ENCODE measurements at regions not wholly inside any gene's neighbourhood (a gene's known extent, or its start where the extent isn't known, plus 50 kb on each side); places are given as distances from the start of the nearest gene placed in this dataset.
"Not testable (repeated sequence)": the region's sequence is repeated elsewhere in the genome, so short reads cannot be mapped to it uniquely, and the experiment has no call there.

DNA sequence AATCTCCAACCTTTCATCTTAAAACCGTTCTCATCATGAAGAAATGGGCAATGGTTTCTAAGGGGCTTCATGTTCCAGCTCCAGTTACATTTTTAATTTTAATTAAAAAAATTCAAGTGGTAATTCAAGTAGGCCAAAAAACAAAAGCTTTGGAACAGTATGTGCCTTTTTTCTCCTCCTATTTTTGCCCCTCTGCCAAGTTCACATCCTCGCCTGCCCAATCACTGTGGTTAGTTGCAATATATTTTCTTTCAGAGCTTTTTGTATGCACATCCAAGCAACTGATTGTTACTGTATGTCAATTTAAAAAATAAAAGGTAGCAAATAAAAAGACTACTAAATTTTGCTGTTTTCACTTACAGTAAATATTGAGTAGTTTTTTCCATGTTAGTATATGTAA lies 99.8 kb upstream of the B3GAT2 start:
- no peak for DNase-seq

DNA sequence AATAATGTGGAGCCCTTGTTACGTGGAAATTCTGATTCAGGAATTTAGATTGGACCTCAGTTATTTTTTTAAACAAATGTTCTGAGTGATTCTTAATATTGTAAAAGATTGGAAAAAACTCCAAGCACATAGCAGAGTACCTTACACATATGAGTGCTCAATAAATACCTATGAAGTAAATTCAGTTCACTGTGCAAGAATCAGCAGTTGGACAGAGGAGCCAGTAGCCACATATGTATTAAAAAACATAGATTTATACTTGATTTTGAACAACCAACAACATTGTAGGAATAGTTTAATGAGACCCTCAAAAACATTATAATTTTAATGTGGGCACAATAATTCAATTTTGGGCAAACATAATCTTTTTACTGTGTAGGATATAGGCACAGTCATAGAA lies 109.3 kb upstream of the B3GAT2 start:
- no peak for DNase-seq

DNA sequence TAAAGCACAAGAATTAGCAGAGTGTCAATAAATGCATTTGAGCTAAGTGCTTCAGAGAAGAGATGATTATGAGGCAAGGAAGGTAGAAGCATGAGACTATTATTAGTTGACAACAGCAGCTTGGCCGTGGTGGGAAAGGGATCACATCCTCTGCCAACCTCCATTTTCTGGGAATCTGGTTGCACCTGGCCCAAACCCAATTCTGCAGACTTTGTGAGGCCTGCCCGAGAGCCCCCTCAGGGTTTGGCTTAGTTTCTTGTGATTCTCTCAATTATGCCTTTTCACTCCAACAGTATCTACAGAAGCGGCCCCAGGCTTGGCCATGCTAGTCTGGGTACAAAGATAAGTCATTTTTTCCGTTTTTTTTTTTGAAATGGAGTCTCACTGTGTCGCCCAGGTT lies 111.0 kb upstream of the B3GAT2 start:
- no peak for DNase-seq

DNA sequence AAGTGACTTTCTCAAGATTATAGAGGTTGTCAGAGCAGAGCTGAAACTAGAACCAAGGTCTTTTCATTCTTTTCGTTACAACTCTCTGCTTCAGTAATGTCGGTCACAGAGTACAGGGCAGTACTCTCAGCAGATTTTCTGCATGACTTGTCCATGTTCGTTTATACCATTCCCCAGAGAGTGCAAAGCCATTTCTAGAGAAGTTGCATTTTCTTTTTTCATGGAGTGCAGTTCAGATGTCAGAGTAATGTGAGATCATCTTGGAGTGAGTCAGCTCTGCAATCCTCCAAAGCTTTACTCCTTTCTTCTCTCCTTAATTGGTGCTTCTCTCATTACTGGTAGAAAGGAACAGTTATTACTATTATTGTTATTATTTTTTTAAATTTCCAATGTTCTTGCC lies 115.6 kb upstream of the B3GAT2 start:
- DNase-seq, result no peak

DNA sequence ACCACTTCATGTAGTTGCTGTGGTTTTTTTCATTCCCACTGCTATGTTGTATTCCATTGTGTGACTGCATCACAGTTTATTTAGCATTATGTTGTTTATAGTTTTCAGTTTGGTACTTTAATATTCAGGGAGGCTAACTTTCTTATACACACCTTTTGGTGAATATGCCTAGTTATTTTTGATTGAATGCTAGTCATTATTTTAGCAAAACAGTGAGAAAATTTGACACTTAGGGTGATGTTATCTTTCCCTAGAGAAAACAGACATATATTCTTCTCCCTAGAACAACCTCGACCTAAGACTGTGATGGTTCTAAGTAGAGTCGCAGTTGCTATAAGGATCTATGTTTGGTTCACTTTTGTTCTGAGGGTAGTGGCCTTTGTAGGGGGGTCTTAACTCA lies 120.8 kb upstream of the B3GAT2 start:
- DNase-seq, result no peak

DNA sequence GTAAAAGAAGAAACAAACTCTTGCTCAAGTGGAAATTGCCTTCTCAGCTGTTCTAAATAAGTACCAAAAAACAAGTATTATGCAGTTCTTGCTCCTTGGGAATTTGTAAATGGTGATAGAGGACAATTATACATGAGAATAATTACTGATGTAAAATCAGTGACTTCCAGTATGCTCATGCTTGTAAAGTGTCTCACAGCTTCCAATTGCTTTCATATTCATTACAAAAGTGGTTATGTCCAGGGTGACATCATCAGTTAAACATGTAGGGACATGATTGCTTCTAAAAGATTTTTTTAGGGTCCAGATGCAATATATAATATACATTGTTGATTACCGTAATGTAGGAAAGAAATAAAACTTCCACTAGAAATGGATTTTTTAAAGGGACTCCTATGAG lies 122.8 kb upstream of the B3GAT2 start:
- no peak for DNase-seq

DNA sequence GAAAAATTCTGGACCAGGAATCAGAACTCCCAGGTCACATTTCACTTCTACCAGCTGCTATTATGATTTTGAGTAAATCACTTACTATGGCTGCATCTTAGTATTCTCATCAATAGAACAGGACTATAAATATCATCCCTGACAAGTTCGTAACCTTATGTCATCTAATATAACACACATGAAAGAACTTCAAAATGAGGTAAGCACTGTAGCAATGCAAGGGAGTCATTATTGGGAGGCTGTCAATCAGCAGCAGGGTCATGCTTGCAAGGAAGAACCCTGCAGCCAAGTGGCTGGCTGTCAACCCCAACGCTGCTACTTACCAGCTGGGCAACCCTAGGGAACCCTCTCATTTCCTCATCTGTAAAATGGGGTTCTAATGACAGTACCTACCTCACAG lies 123.3 kb upstream of the B3GAT2 start:
- no peak for DNase-seq

DNA sequence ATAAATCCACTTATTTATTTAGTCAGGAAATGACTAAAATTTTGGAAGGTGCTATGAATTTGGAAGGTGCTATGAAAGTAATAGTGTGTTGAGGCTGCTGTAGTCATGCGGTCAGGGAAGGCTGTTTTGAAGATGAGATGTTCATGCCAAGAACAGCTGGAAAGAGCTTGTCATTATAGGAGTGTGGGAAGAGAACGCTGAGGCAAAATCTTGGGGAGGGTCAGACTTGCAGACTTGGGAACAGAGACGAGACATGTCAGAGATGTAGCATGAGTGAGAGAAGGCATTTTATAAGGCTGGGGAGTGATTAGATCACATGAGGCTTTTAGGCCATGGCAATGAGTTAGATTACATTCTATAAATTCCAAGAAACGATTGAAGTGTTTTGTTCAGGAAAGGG lies 124.0 kb upstream of the B3GAT2 start:
- DNase-seq, result no peak

DNA sequence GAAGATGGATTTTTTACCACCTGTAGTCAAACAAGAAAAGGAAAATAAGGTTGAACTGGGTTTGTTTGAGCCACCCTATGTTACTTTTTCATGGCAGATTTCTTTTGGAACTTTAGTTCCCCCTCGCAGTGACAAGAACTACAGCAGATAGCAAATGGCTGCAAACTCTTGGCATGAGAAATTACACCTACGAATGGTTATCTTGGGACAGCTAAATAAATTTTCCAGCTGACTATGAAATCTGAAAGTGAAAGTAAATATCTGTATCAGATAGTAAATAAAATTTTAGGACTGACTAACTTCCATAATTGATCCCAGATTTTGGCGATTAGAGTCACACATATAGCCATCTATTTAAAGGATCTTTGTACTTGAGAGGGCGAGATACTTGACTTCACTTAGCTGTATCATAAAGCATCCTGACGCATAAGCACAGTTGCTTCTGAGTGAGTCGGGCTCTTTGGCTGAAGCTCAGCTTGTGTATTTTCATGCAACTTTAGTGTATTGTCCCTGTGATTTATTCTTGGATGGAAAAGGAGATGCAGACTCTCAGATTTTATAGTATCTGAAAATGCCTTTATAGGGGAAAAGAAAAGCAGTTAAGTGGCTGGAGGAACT lies 125.3 kb upstream of the B3GAT2 start:
- DNase-seq, result no peak

DNA sequence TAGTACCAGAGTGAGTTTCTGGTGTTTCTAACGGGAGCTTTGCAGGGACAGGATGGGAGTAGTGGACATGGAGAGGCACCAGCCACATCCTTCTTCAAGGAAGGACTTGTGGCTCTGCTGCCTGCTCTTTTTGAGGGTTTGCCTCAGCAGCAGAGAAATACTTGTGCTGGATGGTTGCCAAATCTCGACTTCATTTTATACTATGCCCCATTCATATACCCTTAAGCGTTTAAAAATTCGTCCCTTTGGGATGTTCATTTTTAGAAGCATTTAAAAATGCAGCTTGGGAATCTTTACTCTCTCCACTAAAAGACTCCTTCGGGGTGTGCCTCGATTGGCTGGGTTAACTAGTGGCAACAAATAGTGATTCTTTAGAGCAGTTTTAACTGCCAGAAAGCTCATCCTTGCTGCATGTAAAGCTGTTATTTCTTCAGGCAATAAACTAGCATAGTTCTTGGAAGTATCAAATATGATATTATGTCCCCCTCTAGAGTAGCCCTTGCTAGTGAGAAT lies 126.5 kb upstream of the B3GAT2 start:
- DNase-seq, result no peak

DNA sequence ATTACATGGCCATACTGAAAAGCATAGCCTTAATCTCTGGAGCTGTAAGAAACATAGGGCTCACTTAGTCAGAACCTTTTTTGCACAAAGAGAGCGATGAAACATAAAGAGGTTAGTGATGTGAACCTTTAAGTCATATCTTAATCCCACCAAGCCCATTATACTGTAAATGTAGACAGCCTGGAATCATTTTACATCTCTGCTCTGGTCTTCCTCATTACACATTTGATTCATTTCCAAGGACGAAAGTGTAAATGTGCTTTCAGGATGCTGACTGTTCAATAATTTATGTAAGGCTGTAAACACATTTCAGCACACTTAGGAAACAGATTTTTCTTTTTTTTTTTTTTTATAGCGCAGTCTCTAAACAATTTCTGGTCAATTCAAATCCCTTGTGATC lies 131.3 kb upstream of the B3GAT2 start:
- DNase-seq, result no peak

DNA sequence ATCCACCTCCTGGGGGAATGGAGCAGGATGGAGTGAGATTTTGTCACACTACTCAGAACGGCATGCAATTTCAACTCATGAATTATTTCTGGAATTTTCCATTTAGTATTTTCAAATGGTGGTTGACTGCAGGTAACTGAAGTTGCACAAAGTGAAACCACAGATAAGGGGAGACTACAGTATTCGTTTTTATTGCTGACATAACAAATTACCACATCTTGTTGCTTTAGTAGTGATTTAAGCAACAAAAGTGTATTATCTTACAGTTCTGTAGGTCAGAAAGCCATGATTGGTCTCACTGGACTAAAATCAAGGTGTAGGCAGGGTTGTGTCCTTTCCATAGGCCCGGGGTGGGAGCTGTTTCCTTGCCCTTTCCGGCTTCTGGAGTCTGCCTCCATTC lies 133.4 kb upstream of the B3GAT2 start:
- no peak for DNase-seq

DNA sequence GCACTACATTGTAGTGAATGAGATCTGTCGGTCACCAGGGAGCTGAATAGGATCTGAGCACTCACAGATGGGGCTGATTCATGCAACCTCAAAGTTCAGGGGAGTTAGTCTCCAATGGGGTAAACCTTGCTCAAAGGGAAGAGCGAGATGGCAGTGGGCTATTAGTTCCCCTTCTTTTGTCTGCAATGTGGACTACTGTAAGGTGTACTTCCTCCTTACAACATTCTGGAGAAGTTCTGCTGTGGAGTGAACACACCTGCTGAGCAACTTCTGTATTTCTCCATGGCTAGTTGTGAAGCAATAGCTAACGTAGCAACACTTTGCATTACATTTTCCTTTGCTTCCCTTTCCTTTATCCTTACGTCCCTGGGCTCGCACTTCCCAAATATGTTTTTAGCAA lies 134.3 kb upstream of the B3GAT2 start:
- DNase-seq, result no peak

DNA sequence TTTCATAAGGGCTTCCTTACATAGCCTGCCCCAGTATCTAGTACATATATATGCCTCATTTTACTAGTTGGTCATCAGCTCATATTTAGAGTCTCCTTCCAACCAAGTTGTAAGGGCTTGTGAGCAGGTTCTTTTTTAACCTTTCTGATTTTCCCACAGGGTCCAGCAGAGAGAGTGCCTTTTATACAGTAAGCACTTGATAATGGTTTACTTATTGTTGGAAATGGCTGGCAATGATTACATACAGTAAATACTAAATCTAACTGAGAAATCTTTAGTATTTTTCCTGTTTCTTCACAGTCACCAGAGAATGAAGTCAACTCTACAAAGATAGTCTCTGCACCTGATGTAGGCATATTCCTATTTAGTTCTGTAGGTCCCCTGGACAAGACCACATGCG lies 135.1 kb upstream of the B3GAT2 start:
- DNase-seq, result no peak

DNA sequence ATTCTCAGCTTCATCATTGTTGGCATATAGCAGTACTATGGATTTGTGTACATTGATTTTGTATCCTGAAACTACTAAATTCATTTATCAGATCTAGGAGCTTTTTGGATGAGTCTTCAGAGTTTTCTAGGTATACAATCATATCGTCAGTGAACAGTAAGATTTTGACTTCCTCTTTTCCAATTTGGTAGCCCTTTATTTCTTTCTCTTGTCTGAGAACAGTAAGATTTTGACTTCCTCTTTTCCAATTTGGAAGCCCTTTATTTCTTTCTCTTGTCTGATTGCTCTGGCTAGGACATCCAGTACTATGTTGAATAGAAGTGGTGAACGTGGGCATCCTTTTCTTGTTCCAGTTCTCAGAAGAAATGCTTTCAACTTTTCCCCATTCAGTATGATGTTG lies 140.4 kb upstream of the B3GAT2 start:
- DNase-seq, result not testable (repeated sequence)

DNA sequence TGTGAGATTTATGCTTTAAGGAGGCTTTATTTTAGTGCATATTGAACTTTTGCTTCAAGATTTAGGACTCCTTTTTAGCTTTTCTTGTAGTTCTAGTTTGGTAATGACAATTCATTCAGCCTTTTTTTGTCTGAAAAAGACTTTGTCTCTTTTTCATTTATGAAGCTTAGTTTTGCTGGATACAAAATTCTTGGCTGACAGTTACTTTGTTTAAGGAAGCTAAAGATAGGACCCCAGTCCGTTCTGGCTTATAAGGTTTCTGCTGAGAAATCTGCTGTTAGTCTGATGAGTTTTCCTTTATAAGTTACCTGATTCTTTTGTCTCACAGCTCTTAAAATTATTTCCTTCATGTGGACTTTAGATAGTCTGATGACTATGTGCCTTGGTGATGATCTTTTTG lies 142.8 kb upstream of the B3GAT2 start:
- no peak for DNase-seq

DNA sequence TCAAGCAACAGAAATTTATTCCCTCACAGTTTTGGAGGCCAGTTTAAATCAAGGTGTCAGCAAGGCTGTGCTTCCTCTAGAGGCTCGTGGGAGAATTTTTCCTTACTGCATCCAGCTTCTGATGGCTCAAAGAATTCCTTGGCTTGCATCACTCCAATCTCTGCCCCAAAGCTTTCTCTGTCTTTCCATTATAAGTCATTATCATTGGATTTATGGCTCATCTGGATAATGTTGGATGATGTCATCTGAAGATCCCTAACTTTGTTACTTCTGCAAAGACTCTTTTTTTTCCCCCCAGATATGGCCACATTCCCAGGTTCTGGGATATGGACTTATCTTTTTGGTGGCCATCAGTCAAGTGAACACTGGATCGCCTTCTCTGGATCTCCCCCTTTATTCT lies 146.3 kb upstream of the B3GAT2 start:
- DNase-seq, result no peak

DNA sequence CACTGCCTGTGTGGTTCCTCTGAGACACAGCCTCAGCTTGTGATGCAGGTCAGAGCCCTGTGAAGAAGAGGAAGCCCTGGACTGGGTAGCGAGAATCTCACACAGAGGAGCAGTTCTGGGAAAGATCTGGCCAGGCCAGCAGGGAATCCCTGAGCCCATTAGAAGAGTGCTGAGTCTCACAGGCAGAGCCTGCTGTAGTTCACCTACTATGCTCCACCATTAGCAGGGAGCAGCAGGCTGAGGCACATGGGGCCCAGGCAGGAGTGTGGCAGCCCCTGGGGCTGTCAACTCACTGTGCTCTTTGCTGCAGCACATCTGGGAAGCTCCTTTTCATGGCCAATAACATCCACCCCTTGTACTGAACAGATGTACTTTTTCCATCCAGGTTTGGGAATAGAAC lies 146.8 kb upstream of the B3GAT2 start:
- no peak for DNase-seq

DNA sequence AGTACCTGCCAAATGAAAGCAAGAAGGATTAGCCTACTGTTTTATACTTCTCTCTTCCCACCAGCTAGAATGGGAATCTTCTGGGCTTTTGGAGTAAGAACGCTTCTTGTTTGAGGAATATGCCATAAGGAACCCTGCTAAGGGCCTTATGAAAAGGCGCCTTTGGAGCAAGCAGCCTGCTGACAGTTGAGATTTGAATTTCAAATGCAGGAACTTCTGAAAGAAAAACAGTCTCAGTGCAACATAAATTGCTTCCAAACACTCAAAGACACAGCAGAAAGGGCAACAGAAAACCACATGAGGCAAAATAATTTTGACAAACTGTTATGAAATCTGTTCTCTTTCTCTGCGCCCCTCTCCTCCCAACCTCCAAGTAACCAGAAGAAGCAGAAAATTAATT lies 149.4 kb upstream of the B3GAT2 start:
- no peak for DNase-seq

DNA sequence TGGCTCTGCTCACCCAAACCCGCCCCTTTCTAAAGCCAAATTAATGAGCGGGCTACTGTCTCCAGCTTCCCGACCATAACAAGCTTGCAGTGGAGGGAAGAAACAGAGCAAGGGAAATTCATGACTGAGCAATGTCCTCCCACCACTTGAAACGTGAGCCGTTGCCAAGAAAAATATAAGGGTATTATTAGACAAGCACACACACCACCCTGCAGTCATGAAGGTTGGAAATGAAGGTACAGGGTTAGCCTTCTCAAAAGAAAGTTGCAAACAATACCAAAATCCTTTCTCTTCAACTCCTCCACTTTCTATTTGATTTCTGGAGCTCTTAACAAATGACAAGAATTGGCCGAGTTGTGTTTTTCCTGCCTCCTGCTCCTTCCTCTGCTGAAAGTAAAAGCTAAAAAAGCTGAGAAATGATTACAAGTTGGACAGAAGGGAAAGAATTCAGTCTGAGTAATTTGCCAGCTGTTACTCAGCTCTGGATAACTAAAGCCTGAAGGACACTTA lies 151.1 kb upstream of the B3GAT2 start:
- no peak for DNase-seq

DNA sequence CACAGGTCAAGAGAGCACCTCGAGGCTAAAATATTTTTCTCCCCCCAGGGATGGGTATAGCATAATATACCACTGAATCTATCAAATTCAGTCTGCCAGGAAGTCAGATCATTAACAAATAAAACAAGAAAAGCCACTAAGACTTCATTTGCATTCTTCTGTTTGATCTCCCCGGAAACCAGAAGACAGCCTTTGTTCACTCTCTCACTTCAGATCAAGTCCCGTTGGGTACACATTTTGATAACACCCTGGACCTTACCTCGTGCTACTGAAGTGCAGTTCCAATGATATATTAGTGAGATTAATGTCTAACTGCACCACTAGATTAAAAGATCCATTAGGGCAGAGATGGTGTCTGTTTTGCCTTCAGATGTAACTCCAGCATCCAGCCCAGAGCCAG lies 157.7 kb upstream of the B3GAT2 start:
- DNase-seq, result no peak

DNA sequence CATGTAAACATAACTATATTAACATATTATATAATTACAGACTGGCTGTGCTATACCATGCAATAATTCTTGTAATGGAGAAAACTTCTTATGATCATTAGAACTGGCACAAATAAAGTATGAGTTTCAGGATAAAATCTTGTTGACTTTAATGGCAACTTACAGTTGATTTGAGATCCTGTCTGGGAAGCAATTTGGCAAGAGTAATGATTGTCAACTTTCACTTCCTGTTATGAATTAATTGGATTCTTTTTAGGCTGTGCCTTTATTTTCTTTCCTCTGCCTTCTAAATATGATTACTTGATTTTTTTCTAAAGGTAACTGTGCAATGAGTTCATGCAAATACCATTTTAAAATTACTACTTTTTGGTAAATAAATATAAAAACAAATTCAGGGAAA lies 158.1 kb upstream of the B3GAT2 start:
- DNase-seq, result no peak

DNA sequence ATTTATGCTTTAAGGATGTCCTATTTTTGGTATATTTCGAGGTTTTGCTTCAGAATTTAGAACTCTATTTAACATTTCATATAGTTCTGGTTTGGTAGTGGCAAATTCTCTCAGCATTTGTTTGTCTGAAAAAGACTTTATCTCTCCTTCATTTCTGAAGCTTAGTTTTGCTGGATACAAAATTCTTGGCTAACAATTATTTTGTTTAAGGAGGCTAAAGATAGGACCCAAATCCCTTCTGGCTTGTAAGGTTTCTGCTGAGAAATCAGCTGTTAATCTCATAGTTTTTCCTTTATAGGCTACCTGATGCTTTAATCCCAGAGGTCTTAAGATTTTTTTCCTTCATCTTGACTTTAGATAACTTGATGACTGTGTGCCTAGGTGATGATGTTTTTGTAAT lies 162.7 kb upstream of the B3GAT2 start:
- no peak for DNase-seq

DNA sequence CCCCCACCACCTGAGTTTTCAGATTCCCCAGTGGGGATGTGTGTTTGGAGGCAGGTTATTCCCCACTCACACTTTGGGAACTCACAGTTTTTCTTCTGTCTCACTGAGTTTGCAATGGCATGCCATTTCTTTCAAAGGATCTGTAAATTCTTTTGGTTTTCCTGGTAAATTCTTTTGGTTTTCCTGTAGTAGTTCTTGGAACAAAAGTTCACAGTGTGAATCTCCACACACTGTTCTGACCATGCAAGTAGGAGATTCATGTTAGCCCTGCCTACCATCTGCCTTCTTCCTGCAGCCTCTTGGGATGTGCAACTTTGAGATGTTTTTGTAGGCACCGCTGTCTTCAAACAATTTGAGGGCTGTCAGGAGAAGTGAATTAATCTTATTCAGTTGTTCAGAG lies 165.6 kb upstream of the OGFRL1 start:
- no peak for DNase-seq

DNA sequence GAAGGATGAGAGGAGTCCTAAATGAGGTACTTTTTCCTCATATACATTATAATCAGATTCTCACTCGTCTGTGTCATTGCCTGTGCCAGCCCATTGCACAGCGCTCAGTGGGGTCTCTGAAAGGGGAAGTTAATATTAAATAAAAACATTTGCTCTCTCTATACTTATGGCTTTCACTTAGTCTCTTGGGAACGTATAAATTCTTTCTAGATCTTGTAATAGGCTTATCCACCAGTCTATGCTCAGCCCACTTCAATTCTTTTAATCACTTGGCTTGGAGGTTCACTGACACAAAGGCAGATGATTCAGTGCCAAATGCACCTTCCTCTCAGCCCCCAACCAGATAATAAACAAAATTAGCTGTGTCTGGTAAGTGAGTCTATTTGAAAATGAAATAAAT lies 164.3 kb upstream of the OGFRL1 start:
- no peak for DNase-seq

DNA sequence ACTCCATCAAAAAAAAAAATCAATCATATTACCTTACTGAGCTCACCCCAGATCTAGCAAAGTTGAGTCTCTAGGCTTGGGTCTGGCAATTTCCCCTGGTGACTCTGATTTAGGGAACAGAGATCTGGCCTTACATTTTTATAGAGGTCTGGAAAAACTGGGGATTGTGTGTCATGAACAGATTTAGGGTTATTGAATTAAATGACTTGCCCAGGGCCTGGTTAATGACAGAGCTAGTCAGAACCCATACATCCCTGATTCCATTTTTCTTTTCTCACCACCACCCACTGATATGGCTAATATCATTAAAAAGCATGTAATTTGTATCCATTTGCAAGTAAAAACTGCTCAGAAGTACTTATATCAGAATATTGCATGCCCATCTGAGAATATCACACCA lies 163.4 kb upstream of the OGFRL1 start:
- no peak for DNase-seq

Data from NCI-H187 treated with DMSO at 0.1 percent for 48 hours (cell line).